T-helper 2 cell (primary cell): ENCODE measurements at regions not wholly inside any gene's neighbourhood (a gene's known extent, or its start where the extent isn't known, plus 50 kb on each side); places are given as distances from the start of the nearest gene placed in this dataset.

Experiments
- DNase-seq, 5 experiments: peaks; one replicate each; pipeline versions ENCODE4 v3.0.0 to v3.0.0-alpha.2; 2012 to 2022

DNA sequence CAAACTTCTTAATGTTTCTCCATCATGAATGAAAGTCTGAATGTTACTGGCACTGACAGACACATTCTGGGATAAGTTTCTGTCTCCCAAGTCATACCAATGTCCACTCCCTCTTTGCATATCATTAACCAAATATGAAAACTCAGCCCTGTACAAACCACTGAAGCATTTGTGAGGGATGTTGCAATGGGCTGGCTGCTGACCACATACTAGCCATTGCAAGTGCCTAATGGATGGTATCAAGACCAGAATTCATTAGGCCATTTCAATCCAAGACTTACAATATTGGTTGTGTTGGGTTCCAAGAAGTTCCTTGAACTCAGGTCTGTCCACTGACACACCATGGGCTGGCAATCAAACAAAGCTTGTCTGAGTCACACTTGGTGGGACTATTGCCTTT is 73.8 kb downstream of the CBLN2 start:
- no peak for DNase-seq

DNA sequence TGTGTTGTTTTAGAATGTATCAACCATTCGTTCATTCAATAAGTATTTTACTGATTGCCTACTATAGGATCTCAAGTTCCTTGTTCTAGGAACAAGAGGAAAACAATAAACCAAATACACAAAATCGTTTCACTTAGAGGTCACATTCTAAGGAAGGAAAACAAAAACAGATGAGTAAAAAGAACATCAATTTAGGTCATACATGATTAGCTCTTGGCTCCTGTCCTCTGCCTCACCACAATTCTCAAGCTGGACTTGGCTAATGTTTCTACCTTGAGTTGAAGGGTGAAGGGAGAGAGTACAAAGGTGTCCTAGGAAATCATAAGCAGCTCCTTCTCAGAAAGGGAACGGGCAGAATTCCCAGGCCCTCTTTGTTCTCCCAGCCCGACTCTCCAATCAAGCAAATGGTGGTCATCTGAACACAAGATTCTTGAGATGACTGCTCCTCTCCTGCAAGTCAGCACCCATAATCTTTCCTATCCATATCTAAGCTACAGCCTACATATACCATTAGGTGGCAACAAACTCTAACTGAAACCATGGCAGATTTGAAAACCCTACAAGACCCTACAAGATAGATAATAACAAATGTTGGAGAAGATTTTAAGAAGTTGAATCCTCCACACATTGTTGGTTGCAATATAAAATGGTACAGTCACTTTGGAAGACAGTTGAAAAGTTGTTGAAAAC is 76.0 kb downstream of the CBLN2 start:
- DNase-seq: no peak

DNA sequence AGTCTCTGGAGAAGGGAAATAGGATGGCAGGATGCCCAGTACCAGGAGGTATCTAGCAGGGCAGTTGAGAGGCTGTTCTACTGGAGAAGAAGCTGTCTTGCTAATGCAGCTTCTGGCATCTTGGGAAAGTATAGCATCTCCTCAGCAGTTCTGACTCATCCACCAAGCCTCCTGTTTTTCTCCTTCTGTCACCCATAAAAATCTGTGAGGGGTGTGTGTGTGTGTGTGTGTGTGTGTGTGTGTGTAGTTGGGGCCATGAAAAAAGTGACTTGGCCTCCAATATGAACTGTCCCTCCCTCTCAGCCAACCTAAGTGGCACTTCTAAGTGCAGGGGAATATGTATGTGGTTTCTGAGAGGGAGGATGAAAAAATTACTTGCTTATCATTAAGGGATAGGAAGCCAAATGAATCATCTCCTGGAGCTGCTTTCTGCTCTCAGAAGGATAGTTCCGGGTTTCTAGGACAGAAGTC is 83.9 kb downstream of the CBLN2 start:
- no peak for DNase-seq

DNA sequence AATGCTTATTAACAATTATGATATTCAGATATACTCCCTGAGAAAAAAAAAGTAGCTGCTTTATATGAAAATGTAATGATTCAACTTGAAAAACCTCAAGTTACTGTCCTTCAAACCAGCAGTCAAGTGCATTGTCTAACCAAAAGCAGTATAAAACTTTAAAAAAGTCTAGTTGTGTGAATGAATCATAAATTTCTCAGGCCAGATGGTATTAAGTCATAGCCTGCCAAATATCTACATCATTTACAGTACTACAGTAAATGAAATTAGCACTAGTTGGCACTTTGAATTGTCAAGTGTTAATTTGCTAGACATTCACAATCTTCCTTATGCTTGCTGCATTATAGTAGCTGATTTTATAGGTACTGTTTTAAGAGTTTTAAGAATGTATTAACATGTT is 85.9 kb downstream of the CBLN2 start:
- no peak for DNase-seq

DNA sequence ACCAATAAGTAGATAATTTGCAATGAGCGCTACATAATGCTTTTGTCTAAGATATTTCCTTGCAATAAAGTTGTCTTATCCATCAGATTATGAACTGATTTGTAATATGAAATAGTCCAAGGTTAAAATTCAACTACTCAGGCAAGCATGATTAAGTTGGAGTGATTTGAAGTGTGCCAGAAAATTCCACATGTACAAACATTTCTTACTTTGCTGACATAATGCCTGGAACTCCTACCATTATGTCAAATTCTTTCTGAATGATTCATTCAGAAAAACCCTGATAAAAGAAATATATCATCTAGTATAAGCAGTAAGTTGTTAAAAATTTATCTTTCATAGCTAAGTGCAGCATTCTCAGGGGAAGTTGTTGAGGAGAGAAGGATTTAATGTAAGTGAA is 87.3 kb downstream of the CBLN2 start:
- no peak for DNase-seq

DNA sequence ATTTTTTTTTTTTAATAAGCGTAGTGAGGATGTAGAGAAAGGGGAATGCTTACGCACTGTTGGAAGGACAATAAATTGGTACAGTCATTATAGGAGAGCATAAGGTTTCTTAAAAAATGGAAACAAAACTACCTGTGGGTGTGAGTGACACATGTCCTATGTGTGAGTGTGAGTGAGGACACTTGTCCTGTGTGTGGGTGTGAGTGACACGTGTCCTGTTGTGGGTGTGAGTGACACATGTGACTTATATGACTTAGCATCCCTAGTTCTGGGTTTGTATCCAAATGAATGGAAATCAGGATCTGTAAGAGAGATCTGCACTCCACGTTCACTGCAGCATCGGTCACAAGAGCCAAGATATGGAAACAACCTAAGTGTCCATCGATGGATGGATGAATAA is 91.8 kb downstream of the CBLN2 start:
- DNase-seq: no peak

DNA sequence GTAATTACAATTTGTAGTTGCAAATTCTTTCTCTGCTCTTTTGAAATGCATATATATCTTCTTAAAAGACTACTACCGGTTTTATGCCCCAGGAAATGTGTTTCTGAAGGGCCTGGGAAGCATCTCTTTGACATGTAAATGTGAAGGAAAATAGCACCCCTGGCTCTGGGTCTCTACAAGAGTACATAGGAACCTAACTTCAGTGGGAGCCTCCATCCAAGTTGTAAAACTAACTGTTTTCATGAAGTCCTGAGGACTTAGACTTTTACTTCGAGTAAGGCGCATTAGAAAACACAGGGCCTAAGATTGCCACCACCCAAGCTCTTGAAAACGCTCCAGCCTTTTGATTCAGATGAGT is 99.4 kb downstream of the CBLN2 start:
- DNase-seq: no peak

DNA sequence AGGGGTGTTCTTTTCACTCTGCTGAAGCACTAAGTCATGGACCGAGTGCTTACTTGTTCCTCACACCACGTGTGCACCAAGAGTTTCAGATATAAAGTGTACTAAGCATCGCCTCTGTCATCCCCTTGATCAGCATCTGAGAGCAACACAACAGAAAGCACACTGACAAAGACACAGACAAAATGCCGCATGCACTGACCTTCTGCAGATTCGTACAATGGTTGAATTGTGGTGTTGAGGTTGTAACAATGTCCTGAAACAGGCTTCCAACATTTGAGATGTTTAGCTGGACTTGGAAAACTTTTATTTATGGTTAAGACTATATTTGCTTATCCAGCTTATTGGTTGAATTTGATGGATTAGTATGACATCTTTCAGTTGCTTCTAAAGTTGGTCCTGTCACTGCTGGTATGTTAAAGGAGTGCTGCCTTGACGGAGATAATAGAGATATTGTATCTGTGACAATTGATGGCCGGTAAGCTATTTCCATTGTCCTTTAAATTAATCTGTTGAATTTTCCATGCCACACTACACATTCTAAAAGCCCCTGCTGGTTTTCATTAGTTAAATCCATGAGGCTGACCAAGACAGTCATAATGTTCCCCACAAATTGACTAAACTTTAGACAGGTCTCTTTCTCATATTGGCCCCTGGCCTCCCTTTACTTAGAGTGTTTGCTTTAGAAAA is 99.9 kb downstream of the CBLN2 start:
- no peak for DNase-seq

DNA sequence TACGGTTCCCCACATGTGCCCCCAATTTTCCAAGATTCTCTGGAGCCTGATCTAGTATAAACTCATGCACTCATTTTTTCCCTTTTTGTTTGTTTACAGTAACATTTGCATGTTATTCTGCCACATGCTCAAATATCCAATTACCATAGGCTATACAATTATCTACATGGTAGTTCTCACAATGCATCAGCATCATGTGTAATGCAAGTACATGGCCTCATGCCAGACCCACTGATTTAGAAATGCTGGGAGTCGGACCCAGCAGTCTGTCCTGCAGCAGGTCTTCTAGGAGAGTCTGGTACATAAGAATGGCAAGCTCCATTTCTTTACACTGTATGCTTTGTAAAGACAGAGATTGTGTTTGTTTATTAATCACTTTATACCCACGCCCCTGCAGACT is 107.7 kb downstream of the CBLN2 start:
- no peak for DNase-seq

DNA sequence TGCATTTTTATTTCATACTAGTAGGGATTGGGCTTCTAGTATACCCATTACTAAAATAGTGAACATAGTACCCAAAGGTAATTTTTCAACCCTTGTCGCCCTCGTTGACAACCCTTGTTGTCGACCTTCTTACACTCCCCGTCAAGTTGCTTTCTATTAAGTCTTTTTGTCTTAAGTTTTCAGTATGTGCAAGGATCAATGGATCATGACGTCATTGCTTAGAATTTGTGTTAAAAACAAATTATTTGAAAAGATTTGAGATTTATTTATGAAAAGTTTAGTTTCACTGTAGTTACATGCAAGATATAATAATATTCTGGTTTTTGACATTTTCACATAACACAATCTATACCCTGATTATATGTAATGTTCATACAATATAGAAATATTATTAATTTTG is 110.4 kb downstream of the CBLN2 start:
- no peak for DNase-seq

DNA sequence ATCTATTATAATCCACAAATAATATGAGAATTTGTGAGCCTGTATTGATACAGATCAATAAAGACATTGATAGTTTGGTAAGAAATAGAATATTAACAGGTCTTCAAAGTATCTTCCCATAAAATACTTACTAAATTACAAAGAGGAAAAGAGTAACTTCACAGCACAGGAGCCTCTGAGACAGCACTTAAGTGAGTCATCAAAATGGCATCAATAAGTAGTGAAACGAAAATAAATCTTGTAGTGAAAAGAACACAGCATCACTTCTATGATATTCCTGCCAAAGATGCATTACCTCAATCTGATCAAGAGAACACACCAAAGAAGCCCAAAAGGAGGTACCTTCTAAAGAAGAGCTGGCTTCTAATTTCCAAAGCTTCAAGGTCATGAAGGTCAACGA is 116.4 kb downstream of the CBLN2 start:
- no peak for DNase-seq

DNA sequence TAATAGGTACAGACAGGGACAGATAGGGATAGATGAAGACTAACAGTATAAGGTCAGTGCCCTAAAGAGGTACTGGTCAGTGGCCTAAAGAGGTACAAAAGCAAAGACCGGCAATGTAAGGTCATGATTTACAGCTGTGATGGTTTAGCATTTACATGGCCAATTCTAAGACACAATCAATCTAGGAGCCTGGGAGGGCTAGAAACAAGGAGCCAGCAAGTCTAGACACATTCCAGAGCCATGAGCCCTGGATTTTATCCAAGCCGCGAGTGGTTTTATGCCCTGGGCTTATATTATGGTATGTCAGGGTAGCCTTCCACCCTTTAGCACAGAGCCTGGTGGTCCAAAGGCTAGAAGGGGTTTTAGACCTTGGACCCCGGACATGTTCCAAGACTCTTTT is 124.2 kb downstream of the CBLN2 start:
- no peak for DNase-seq

DNA sequence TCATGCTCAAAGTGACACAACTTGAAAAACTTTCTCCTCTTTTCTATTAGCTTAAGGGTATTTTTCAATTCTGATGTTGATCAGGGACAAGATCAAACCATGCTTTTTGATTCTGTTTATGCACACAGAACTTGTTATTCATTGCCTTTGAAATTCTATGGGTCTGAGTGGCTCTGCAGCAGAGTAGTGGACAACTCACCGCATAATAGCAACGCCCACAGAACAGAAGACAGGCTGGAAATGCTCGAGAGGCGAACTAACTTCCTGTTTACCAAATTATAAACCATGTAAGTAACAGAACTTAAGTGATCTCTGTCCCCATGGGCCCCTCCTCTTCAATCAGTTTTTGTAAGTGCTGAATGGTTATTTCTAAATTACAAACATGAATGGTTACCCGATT is 131.2 kb downstream of the CBLN2 start:
- no peak for DNase-seq

DNA sequence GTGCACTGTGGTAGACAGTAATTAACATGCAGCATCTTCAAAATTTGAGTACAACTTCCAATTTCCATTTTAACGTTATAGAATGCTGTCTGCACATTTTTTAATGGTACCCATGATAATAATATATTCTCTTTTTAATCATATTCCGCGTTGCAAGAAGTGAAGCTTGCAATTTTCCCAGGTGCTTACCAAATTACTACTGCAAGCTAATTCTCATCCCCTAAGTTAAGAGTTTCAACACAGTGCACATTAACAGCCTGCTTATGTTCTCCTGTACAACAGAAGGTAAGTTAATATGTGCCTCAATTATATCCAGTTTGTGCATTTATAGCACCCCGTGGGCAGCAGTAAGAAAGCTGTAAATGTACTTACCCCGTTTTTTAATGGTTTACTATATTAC is 132.9 kb downstream of the CBLN2 start:
- no peak for DNase-seq

DNA sequence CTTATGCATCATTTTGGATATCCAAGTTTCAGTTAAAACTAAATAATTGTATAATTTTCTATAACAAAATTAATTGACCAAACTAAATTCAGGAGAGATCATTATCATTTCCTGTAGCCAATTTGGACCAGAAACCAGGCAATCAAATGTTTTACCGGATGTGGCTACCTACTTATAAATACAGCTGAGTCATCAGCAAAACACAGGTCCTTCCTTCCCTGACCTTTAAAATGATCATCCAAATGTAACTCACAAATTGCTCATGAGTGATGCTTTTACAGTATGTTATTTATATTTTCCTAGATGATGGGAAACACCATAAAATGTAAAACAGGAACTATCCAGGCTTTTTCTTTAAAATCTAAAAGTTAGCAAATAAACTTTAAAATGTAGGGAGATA is 133.7 kb downstream of the CBLN2 start:
- no peak for DNase-seq

DNA sequence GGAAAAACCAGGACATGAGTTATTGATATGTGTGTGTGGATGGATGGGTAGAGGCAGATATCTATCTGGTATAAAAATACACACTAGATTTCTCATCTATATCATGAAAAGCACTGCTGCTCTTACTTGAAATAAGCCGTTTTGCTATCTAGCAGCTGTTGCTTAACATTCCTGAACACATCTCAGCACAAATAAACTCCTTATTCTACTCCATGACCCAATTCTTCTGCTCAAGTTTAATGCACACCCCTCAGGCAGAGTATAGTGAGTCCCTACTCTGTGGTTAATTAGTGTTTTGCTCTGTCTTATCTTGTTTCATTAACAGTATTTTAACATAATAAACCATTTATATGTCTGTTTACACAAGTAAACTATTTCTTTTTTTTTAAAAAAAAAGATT is 134.2 kb downstream of the CBLN2 start:
- DNase-seq: no peak

DNA sequence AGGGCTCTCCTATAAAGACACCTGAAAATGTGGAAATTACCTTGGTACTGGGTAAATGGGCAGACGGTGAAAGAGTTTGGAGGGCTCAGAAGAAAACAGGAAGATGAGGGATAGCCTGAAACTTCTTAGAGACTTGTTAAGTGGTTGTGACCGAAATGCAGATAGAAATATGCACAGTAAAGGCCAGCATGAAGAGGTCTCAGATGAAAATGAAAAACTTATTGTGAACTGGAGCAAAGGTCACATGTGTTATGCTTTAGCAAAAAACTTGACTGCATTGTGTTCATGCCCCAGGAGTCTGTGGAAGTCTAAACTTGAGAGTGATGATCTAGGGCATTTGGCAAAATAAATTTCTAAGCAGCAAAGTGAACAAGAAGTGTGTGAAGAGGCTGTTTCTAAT is 137.1 kb downstream of the CBLN2 start:
- DNase-seq: no peak

DNA sequence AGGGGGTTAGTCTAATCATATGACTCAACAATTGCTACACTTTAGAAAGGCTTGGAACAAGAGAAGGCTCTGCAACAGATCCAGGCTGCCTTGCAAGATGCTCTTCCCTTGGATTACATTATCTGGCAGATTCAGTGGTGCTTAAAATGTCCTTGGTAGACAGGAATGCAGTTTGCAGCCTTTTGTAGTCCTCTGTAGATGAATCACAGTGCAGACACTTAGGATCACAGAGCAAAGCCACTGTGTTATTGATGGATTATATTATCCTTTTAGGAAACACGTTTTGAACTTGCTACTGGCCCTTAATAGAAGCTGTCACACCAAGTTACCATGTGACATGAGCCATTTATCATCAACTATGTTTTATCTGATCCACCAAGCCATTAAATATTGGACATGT is 152.2 kb downstream of the CBLN2 start:
- no peak for DNase-seq

DNA sequence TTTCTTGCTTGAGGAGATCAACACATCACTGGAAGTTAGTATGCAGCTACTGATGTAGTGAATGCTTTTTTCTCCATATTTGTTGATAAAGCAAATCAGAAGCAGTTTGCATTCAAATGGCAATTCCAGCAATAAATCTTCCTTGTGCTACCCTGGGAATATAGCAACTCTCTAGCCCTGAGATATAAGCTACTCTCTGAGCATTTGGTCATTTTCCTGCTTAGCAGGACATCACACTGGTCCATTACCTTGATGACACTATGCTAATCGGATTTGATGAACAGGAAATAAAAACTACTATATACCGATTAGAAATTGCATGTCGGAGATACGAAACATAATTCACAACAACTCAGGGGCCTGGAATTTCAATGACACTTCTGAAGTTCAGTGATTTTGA is 152.7 kb downstream of the CBLN2 start:
- DNase-seq: no peak

DNA sequence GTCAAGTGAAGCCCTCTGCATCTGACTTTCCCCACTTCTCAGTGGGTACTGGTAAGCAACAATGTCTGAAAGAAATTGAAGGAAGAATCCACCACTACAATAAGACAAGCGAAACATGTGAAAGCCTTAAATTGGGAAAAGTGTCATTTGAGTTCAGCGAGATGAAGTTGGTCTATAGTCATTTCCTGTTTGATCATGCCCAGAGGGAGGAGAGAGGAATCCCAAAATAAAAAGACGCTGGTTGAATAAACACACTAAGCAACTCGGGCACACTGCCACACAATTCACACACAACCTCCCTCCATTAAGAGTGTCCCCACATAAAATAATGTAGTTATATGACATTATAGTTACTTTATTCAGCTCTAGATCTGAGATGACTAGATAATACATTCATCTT is 166.1 kb downstream of the CBLN2 start:
- DNase-seq: no peak

DNA sequence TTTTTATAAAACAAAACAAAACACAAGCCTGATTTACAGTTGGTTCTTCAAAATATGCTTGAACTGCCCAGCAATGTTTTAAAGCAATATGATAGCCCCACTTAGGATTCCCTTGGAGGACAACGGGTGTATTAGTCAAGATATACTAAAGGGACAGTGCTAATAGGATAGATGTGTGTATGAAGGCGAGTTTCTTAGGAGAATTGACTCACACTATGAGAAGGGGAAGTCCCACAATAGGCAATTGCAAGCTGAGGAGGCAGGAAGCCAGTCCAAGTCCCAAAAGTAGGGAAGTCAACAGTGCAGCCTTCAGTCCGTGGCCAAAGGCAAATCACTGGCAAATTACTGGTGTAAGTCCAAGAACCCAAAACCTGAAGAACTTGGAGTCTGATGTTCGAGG is 167.9 kb downstream of the CBLN2 start:
- no peak for DNase-seq

DNA sequence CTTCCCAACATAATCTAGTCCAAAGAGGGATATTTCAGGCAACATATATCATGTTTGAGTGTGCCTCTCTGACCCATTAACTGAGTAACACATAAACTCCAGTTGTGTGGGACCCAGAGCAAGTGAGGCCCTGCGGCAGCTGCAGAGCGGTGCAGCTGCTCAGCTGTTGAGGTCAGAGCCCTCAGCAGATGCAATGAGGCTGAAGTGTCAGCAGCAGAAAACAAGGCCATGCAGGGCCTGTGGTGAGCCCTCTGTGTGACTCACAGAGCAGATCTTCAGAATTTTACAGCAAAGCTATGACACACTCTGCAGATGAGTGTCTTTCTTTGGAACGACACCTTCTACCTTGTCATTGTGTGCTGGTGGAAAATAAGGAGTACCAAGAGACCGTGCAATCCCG is 168.5 kb downstream of the CBLN2 start:
- no peak for DNase-seq

DNA sequence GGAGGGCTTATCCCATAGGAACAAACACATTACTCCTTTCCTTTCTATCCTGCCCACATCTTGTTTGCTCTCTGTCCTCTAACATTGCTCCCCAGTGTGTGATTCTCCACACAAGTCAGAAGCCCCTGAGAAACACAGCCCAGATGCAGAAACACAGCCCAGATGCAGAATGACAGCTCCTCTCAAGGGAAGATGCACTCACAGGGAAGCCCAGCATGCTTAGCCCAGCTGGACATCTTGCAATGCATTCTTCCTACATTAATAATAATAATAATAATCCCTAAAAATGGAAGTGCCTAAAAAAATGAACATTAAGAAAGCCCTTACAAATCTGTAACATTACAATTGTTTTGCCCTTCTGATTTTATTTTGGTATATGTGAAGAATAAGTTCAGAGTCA is 172.1 kb downstream of the CBLN2 start:
- no peak for DNase-seq

DNA sequence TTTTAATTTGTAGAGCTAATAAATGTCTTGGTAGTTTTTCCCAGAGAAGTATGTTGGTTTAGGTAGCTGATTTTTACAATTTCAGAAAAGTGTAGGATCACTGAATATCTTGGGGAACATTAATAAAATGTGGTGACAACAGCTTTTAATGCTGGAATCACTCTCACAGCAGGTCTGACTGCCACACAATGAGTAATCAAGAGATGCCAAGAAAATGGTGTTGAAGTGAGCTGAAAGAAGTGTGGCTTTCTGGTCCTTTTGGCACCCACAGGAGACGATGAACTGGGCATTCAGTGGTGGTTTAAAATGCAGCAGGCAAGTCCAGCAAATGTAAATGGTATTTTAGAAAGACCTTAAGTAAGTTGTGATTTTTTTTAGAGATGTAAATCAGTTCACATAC is 175.8 kb downstream of the CBLN2 start:
- DNase-seq: no peak

DNA sequence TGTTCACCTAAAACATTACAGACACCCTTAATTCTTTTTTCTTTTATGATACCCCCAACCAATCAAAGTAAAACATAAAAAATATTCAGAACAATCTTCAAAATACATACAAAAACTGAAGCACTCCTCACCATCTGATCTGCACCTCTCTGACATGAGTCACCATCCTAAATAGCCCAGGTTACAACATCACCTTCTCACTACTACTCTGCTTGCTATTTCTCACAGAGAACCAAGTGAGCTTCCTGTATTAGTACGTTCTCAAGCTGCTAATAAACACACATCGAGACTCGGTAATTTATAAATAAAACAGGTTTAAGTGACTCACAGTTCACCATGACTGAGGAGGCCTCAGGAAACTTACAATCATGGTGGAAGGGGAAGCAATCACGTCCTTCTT is 183.5 kb downstream of the CBLN2 start:
- no peak for DNase-seq
